ENCODE measurements at regions not wholly inside any gene's neighbourhood (a gene's known extent, or its start where the extent isn't known, plus 50 kb on each side); places are given as distances from the start of the nearest gene placed in this dataset.

GRCh38 chr13:46949211-46949610 lies 52.4 kb upstream of the HTR2A start:
- TF ChIP-seq EZH2 (IDR thresholded peaks at IDR 0.05; ENCODE audit: low read depth) (no peak), CTCF (conservative IDR thresholded peaks at IDR 0.05) (no peak)

All from PC-9 (cell line).